ENCODE measurements at regions not wholly inside any gene's neighbourhood (a gene's known extent, or its start where the extent isn't known, plus 50 kb on each side); places are given as distances from the start of the nearest gene placed in this dataset.

DNA sequence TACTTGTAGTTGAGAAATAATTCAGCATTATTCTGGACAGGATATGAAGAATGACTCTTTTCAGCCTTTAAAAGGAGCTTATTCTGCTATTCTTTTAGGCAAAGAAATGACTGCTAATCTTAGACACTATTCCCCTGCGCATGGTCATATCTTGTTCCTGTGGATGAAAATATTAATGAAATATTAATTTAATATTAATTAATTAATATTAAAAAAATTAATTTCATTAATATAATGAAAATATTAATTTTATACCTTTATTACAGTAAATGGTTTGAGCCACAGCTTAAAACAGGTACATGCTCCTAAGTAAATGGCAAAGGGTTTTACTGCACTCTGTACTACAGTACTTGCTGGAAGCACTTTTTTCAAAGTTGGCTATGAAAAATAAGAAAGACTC is 890.1 kb upstream of the PIK3C3 start:
- TF ChIP-seq TAF1 (IDR thresholded peaks at IDR 0.05; ENCODE audit: borderline replicate concordance, insufficient read depth, low read length) (no peak), POLR2AphosphoS5 (IDR thresholded peaks at IDR 0.05; ENCODE audit: low read depth, low read length) (no peak), FOXP2 (optimal IDR thresholded peaks at IDR 0.05; ENCODE audit: borderline replicate concordance, extremely low read depth, extremely low read length, insufficient read depth) (no peak)
- TF ChIP-seq, protein P1, sequence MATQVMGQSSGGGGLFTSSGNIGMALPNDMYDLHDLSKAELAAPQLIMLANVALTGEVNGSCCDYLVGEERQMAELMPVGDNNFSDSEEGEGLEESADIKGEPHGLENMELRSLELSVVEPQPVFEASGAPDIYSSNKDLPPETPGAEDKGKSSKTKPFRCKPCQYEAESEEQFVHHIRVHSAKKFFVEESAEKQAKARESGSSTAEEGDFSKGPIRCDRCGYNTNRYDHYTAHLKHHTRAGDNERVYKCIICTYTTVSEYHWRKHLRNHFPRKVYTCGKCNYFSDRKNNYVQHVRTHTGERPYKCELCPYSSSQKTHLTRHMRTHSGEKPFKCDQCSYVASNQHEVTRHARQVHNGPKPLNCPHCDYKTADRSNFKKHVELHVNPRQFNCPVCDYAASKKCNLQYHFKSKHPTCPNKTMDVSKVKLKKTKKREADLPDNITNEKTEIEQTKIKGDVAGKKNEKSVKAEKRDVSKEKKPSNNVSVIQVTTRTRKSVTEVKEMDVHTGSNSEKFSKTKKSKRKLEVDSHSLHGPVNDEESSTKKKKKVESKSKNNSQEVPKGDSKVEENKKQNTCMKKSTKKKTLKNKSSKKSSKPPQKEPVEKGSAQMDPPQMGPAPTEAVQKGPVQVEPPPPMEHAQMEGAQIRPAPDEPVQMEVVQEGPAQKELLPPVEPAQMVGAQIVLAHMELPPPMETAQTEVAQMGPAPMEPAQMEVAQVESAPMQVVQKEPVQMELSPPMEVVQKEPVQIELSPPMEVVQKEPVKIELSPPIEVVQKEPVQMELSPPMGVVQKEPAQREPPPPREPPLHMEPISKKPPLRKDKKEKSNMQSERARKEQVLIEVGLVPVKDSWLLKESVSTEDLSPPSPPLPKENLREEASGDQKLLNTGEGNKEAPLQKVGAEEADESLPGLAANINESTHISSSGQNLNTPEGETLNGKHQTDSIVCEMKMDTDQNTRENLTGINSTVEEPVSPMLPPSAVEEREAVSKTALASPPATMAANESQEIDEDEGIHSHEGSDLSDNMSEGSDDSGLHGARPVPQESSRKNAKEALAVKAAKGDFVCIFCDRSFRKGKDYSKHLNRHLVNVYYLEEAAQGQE (IDR thresholded peaks at IDR 0.05; ENCODE audit: insufficient read depth in 1 of 2, low read depth in 2 of 2, low read length in 2 of 2), result no peak

Measured in PFSK-1 (cell line).